Epithelial cell of esophagus (primary cell): ENCODE measurements at regions not wholly inside any gene's neighbourhood (a gene's known extent, or its start where the extent isn't known, plus 50 kb on each side); places are given as distances from the start of the nearest gene placed in this dataset.

Experiments used
- DNase-seq: peaks from one replicate; pipeline ENCODE4 v3.0.0; 2010; ENCODE audit warnings: low read depth
- H3K4me3 ChIP-seq: 2 replicates; pipeline ENCODE4 v1.5.1; 2011; ENCODE audit warnings: mild to moderate bottlenecking, low read length, control low read depth
- CTCF ChIP-seq: IDR thresholded peaks from 2 replicates; pipeline ENCODE4 v1.5.1; 2011; ENCODE audit warnings: low read depth, mild to moderate bottlenecking, low read length, control low read depth, inconsistent platforms; ENCODE audit not compliant: insufficient read depth; ENCODE audit errors: missing control alignments

GRCh38 chr15:96005906-96006305 lies 324.6 kb upstream of the NR2F2 start:
- H3K4me3 ChIP-seq = no peak overlapping the region
- no peak for DNase-seq
- TF ChIP-seq CTCF = no peak

- TF ChIP-seq CTCF = no peak
Measured at GRCh38 chr15:96011136-96011535, 319.4 kb upstream of the NR2F2 start.

GRCh38 chr15:96014939-96015338 lies 315.6 kb upstream of the NR2F2 start:
- no peak for DNase-seq
- no peak for TF ChIP-seq CTCF
- H3K4me3 ChIP-seq = no peak overlapping the region

More at GRCh38 chr15:96011136-96011535, 319.4 kb upstream of the NR2F2 start:
- DNase-seq = no peak
- H3K4me3 ChIP-seq = no peak overlapping the region

- no peak for DNase-seq
- TF ChIP-seq CTCF = no peak
- no peak overlapping the region for H3K4me3 ChIP-seq
Measured at GRCh38 chr15:96019114-96019513, 311.4 kb upstream of the NR2F2 start.

GRCh38 chr15:96020133-96020532 lies 310.4 kb upstream of the NR2F2 start:
- TF ChIP-seq CTCF = no peak
- H3K4me3 ChIP-seq = no peak overlapping the region
- no peak for DNase-seq

- no peak for TF ChIP-seq CTCF
- H3K4me3 ChIP-seq = no peak overlapping the region
Measured at GRCh38 chr15:96020797-96021196, 309.7 kb upstream of the NR2F2 start.

GRCh38 chr15:96023081-96023480 lies 307.4 kb upstream of the NR2F2 start:
- TF ChIP-seq CTCF = no peak
- no peak overlapping the region for H3K4me3 ChIP-seq
- DNase-seq = no peak

More at GRCh38 chr15:96020797-96021196, 309.7 kb upstream of the NR2F2 start:
- DNase-seq = no peak
